Ecto neural progenitor cell (in vitro differentiated cells): ENCODE measurements at regions not wholly inside any gene's neighbourhood (a gene's known extent, or its start where the extent isn't known, plus 50 kb on each side); places are given as distances from the start of the nearest gene placed in this dataset.
"Not testable (repeated sequence)": the region's sequence is repeated elsewhere in the genome, so short reads cannot be mapped to it uniquely, and the experiment has no call there.

Experiments used
- DNase-seq: peaks from one replicate; pipeline ENCODE4 v3.0.0-alpha.2; 2018; ENCODE audit warnings: low spot score

- no peak for DNase-seq
Observed at GRCh38 chr1:197985351-197985750, 68.2 kb downstream of the LHX9 start.

GRCh38 chr1:197986817-197987216 lies 69.6 kb downstream of the LHX9 start:
- no peak for DNase-seq

GRCh38 chr1:197987294-197987693 lies 70.1 kb downstream of the LHX9 start:
- DNase-seq, result no peak

- DNase-seq, result not testable (repeated sequence)
Observed at GRCh38 chr1:197988581-197988980, 71.4 kb downstream of the LHX9 start.

GRCh38 chr1:197989058-197989457 lies 71.9 kb downstream of the LHX9 start:
- DNase-seq, result no peak

- no peak for DNase-seq
Observed at GRCh38 chr1:197991594-197991993, 74.4 kb downstream of the LHX9 start.

GRCh38 chr1:197994907-197995407 lies 77.8 kb downstream of the LHX9 start:
- no peak for DNase-seq

GRCh38 chr1:197995408-197996258 lies 78.5 kb downstream of the LHX9 start:
- no peak for DNase-seq

GRCh38 chr1:197996259-197996512 lies 79.0 kb downstream of the LHX9 start:
- not testable (repeated sequence) for DNase-seq

- no peak for DNase-seq
Observed at GRCh38 chr1:197998110-197998509, 80.9 kb downstream of the LHX9 start.

- no peak for DNase-seq
Observed at GRCh38 chr1:198001776-198002408, 84.7 kb downstream of the LHX9 start.

GRCh38 chr1:198003468-198003867 lies 86.3 kb downstream of the LHX9 start:
- no peak for DNase-seq

- no peak for DNase-seq
Observed at GRCh38 chr1:198007011-198007410, 89.8 kb downstream of the LHX9 start.

- DNase-seq, result no peak
Observed at GRCh38 chr1:198007687-198008607, 90.8 kb downstream of the LHX9 start.

- no peak for DNase-seq
Observed at GRCh38 chr1:198014355-198014754, 97.2 kb downstream of the LHX9 start.

GRCh38 chr1:198015309-198015708 lies 98.1 kb downstream of the LHX9 start:
- DNase-seq, result no peak

GRCh38 chr1:198018529-198018928 lies 101.4 kb downstream of the LHX9 start:
- DNase-seq, result no peak

GRCh38 chr1:198019126-198019525 lies 102.0 kb downstream of the LHX9 start:
- DNase-seq, result no peak

- no peak for DNase-seq
Observed at GRCh38 chr1:198024336-198024735, 107.2 kb downstream of the LHX9 start.

- DNase-seq, result no peak
Observed at GRCh38 chr1:198024782-198025181, 107.6 kb downstream of the LHX9 start.

GRCh38 chr1:198030682-198031081 lies 113.5 kb downstream of the LHX9 start:
- no peak for DNase-seq

GRCh38 chr1:198031086-198031485 lies 113.9 kb downstream of the LHX9 start:
- no peak for DNase-seq

GRCh38 chr1:198032668-198033067 lies 115.5 kb downstream of the LHX9 start:
- DNase-seq, result no peak
